GM12878 (cell line): ENCODE measurements at regions not wholly inside any gene's neighbourhood (a gene's known extent, or its start where the extent isn't known, plus 50 kb on each side); places are given as distances from the start of the nearest gene placed in this dataset.

ENCODE experiments used
- CTCF ChIP-seq, 3 experiments: IDR thresholded peaks in 2 of 3; conservative IDR thresholded peaks in 1 of 3; 2 replicates each; pipeline ENCODE4 v1.5.1; 2011; ENCODE audit warnings: low read depth in 3 of 3, low read length in 3 of 3, mild to moderate bottlenecking in 3 of 3, control low read depth in 2 of 3, moderate library complexity in 2 of 3, inconsistent platforms in 1 of 3, mixed read lengths in 1 of 3; ENCODE audit not compliant: control insufficient read depth in 2 of 3, insufficient read depth in 1 of 3; ENCODE audit errors: extremely low read depth in 1 of 3
- DPF2 ChIP-seq: fragments of 450-650 bp; IDR thresholded peaks from 2 replicates; pipeline ENCODE4 v1.6.1; 2017; ENCODE audit warnings: mild to moderate bottlenecking
- E2F4 ChIP-seq: IDR thresholded peaks from 2 replicates; pipeline ENCODE4 v1.6.1; 2012; ENCODE audit warnings: low read depth, low read length, improper control_type of control experiment
- EZH2 ChIP-seq: IDR thresholded peaks from 2 replicates; pipeline ENCODE4 v1.6.1; 2012; ENCODE audit warnings: low read depth, mild to moderate bottlenecking, control low read depth, inconsistent platforms, low read length, borderline replicate concordance; ENCODE audit not compliant: control insufficient read depth
- POLR2A ChIP-seq: IDR thresholded peaks from 2 replicates; pipeline ENCODE4 v1.6.1; 2011; ENCODE audit warnings: low read depth, mild to moderate bottlenecking, low read length
- SRF ChIP-seq, 2 experiments: IDR thresholded peaks; 2 replicates each; pipeline ENCODE4 v1.6.1; 2011; ENCODE audit warnings: low read depth in 2 of 2, low read length in 2 of 2, mild to moderate bottlenecking in 1 of 2, moderate library complexity in 1 of 2
- ZNF384 ChIP-seq: IDR thresholded peaks from 2 replicates; pipeline ENCODE4 v1.6.1; 2012; ENCODE audit warnings: low read depth, mild to moderate bottlenecking, low read length, improper control_type of control experiment, borderline replicate concordance

- no peak for TF ChIP-seq SRF (IDR thresholded peaks at IDR 0.05; ENCODE audit: low read depth in 2 of 2, low read length in 2 of 2)
- TF ChIP-seq ZNF384: no peak
- no peak for TF ChIP-seq DPF2
- TF ChIP-seq EZH2: no peak
- TF ChIP-seq CTCF (IDR thresholded peaks at IDR 0.05 in 2 of 3, conservative IDR thresholded peaks at IDR 0.05 in 1 of 3; ENCODE audit: control insufficient read depth in 2 of 3, extremely low read depth in 1 of 3, insufficient read depth in 1 of 3, low read depth in 3 of 3, low read length in 3 of 3): no peak
- TF ChIP-seq E2F4: no peak
- no peak for TF ChIP-seq POLR2A
Observed at GRCh38 chr10:83881661-83882060, 257.6 kb upstream of the GHITM start.
